Naive B cell (primary cell): ENCODE measurements at regions not wholly inside any gene's neighbourhood (a gene's known extent, or its start where the extent isn't known, plus 50 kb on each side); places are given as distances from the start of the nearest gene placed in this dataset.
"Not testable (repeated sequence)": the region's sequence is repeated elsewhere in the genome, so short reads cannot be mapped to it uniquely, and the experiment has no call there.

Experiments used
- ATAC-seq, 2 donors: fragments of 150-1000 bp; cut with Tn5 transposase; 2 replicates each; pipeline ENCODE4 v1.10.0; 2021; ENCODE audit warnings: low read depth in 2 of 2, mild to moderate bottlenecking in 2 of 2, moderate library complexity in 2 of 2
- DNase-seq: peaks from one replicate; pipeline ENCODE4 v3.0.0; 2022
- H3K27ac Mint-ChIP-seq, 6 donors: one replicate each; pipeline ENCODE4 v1.8.0; 2020 to 2022; ENCODE audit warnings: mild to moderate bottlenecking in 6 of 6, mixed read lengths in 6 of 6, moderate library complexity in 5 of 6, inconsistent platforms in 2 of 6
- H3K27me3 Mint-ChIP-seq, 3 donors: one replicate each; pipeline ENCODE4 v1.8.0; 2021 to 2022; ENCODE audit warnings: mixed read lengths in 3 of 3, mild to moderate bottlenecking in 1 of 3
- H3K36me3 Mint-ChIP-seq, 2 donors: one replicate each; pipeline ENCODE4 v1.8.0; 2020 to 2022; ENCODE audit warnings: mixed read lengths in 2 of 2, inconsistent platforms in 1 of 2, mild to moderate bottlenecking in 1 of 2
- H3K4me1 Mint-ChIP-seq, 3 donors: one replicate each; pipeline ENCODE4 v1.8.0; 2020 to 2022; ENCODE audit warnings: mixed read lengths in 3 of 3, inconsistent platforms in 1 of 3, mild to moderate bottlenecking in 1 of 3, moderate library complexity in 1 of 3
- H3K4me3 Mint-ChIP-seq, 8 donors: one replicate each; pipeline ENCODE4 v1.8.0; 2020 to 2022; ENCODE audit warnings: mild to moderate bottlenecking in 8 of 8, mixed read lengths in 8 of 8, moderate library complexity in 8 of 8, inconsistent platforms in 2 of 8
- H3K9me3 Mint-ChIP-seq, 7 donors: one replicate each; pipeline ENCODE4 v1.8.0; 2020 to 2022; ENCODE audit warnings: mixed read lengths in 7 of 7, mild to moderate bottlenecking in 5 of 7, inconsistent platforms in 2 of 7, moderate library complexity in 1 of 7

DNA sequence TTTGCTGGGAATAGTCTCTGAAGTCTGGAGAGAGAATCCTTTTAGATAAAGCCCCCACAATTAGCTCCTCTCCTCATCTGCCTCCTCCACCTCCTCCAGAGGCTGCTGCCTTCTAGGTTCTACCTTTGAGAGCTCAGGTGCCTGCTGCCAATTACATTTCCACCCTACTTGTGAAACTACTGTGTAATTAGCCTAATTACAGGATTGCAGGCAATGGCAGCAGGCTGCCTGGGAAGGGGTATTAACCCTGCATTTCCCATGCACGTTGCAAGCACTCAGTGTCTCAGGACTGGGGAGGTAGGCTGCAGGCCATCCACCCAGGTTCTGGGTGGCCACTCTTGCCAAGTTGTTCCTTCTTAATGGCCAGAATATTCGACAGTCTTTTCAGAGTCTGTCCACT is 215.6 kb upstream of the ZNF217 start:
- Mint-ChIP-seq H3K27ac (peak overlapping the region in 1 of 6 donors; percentile 33), H3K4me1 (peaks cover 0 to 1% (median 0%) of the 10 kb centered on the region in 3 donors), H3K9me3 (no peaks in the 10 kb centered on the region), H3K27me3 (no peaks in the 10 kb centered on the region), H3K36me3 (no peaks in the 10 kb centered on the region), H3K4me3 (no peak overlapping the region)
- DNase-seq (no peak), ATAC-seq (no peak)

GRCh38 chr20:53808733-53809132 is 215.1 kb upstream of the ZNF217 start:
- DNase-seq = no peak
- Mint-ChIP-seq H3K36me3 (no peaks in the 10 kb centered on the region), H3K4me1 (peaks cover 0 to 1% (median 0%) of the 10 kb centered on the region in 3 donors), H3K27ac (no peak overlapping the region), H3K27me3 (no peaks in the 10 kb centered on the region), H3K9me3 (no peaks in the 10 kb centered on the region), H3K4me3 (no peak overlapping the region)
- ATAC-seq = no peak

DNA sequence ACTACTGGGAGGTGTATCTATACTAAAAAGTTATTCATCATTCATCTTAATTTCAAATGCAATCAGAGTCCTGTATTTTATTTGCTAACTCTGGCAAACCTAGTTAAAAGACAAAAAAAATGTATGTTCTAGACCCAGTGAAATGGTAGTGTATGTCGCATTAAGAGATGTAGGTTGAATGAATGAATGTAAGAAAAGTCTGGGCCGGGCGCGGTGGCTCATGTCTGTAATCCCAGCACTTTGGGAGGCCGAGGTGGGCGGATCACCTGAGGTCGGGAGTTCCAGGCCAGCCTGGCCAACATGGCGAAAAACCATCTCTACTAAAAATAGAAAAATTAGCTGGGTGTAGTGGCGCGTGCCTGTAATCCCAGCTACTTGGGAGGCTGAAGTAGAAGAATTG is 214.7 kb upstream of the ZNF217 start:
- DNase-seq, ATAC-seq, H3K4me3 Mint-ChIP-seq, H3K27ac Mint-ChIP-seq, H3K4me1 Mint-ChIP-seq, H3K27me3 Mint-ChIP-seq, H3K36me3 Mint-ChIP-seq, H3K9me3 Mint-ChIP-seq: not testable (repeated sequence)

DNA sequence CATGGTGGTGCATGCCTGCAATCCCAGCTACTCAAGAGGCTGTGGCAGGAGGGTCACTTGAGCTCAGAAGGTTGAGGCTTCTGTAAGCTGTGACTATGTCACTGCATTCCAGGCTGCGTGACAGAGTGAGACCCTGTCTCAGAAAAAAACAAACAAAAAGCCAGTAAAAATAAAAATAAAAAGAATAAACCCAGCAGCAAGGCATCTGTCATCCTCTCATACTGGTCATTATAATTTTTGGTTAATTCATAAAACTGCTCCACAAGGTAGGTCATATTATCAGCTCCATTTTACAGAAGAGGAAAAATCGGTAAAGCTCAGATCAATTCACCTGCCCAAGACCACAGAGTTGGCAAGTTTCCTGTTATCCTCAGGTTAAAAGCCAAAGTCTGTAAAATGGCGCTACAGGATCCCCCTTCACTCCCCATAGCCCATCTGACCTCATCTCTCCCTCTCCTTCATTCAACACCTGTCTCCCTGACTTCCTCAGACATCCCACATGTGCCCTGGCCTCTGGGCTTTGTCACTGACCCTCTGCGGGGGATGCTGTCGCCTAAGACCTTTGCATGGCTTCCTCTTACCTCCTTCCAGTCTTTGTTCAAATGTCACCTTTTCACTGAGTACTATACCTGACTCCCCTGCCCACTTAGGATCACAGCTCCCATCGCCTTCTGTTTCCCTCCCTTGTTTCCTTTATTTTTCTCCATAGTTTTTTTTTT is 213.2 kb upstream of the ZNF217 start:
- Mint-ChIP-seq H3K4me3 (no peak overlapping the region), H3K4me1 (peaks cover 0 to 2% (median 0%) of the 10 kb centered on the region in 3 donors), H3K36me3 (no peaks in the 10 kb centered on the region), H3K27me3 (no peaks in the 10 kb centered on the region), H3K27ac (peak overlapping the region in 2 of 6 donors; percentile 9 to 14), H3K9me3 (no peaks in the 10 kb centered on the region)
- ATAC-seq (no peak), DNase-seq (no peak)

- Mint-ChIP-seq H3K27me3 (no peaks in the 10 kb centered on the region), H3K4me1 (peaks cover 0 to 5% (median 0%) of the 10 kb centered on the region in 3 donors), H3K36me3 (no peaks in the 10 kb centered on the region), H3K9me3 (no peaks in the 10 kb centered on the region), H3K4me3 (no peak overlapping the region), H3K27ac (peak overlapping the region in 1 of 6 donors; percentile 41)
- no peak for ATAC-seq
- no peak for DNase-seq
Measured at GRCh38 chr20:53805895-53806384, 212.3 kb upstream of the ZNF217 start.

DNA sequence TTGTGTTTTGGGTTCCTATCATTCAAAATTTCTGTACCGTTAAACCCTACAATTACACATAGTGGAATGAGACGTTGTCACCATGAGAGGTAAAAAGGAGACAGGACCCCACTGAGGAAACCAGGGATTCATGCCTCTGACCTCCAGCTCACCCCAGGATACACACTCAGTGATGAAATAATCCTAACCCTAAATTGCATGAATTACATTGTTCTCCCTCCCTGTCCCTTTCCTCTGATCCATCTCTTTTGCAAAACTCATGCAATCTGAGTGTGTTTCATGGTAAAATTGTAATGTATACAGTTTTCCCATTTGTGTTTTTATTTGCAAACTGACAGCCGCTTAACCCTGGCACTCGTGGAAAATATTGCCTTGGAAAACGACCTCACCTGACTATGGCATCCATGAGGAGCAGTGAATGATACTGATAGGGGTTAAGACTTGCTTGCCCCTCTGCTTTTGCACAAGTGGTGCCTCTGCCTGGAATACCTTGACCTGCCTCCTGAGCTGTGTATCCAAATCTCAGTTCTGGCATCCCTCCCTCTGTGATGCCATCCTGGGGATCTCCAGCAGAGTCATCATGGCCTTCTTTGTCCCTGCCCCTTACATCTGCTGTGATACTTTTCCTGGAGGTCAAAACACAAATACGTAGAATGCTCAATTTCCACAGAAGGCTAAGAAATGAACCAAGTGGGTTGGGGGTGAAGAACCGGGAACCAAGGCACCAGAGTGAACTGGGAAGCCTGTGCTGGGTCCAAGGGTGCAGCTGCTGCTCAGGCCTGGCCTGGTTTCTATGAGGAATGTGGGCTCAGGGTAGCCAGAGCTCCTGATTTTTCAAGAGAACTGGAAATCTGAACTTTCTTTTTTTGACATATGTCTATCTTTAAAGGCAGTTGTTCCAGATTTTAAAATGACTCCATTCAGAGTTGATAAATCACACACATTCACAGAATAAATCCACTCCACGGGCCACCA is 211.6 kb upstream of the ZNF217 start:
- no peak for ATAC-seq
- H3K9me3 Mint-ChIP-seq = no peaks in the 10 kb centered on the region

DNA sequence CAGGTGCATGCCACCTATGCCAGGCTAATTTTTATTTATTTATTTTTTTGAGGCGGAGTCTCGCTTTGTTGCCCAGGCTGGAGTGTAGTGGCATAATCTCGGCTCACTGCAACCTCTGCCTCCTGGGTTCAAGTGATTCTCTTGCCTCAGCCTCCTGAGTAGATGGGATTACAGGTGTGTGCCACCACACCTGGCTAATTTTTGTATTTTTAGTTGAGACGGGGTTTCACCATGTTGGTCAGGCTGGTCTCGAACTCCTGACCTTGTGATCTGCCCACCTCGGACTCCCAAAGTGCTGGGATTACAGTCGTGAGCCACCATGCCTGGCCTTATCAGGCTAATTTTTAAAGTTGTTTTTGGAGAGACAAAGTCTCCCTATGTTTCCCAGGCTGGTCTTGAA is 210.7 kb upstream of the ZNF217 start:
- not testable (repeated sequence) for H3K4me1 Mint-ChIP-seq, ATAC-seq, DNase-seq, H3K9me3 Mint-ChIP-seq, H3K36me3 Mint-ChIP-seq, H3K4me3 Mint-ChIP-seq, H3K27me3 Mint-ChIP-seq
- peak overlapping the region in 1 of 6 donors; percentile 37 for H3K27ac Mint-ChIP-seq

More for the DNA sequence above, 211.6 kb upstream of the ZNF217 start:
- peak overlapping the region in 2 of 6 donors; percentile 41 to 44 for H3K27ac Mint-ChIP-seq
- DNase-seq = no peak
- peaks cover 0 to 5% (median 0%) of the 10 kb centered on the region in 3 donors for H3K4me1 Mint-ChIP-seq
- no peak overlapping the region for H3K4me3 Mint-ChIP-seq
- H3K36me3 Mint-ChIP-seq = no peaks in the 10 kb centered on the region
- H3K27me3 Mint-ChIP-seq = no peaks in the 10 kb centered on the region

- peak overlapping the region in 1 of 6 donors; percentile 28 for H3K27ac Mint-ChIP-seq
- no peak for ATAC-seq
- DNase-seq = no peak
- H3K36me3 Mint-ChIP-seq = peaks cover 0 to 2% of the 10 kb centered on the region in 2 donors
- no peak overlapping the region for H3K4me3 Mint-ChIP-seq
- peaks cover 0 to 8% (median 0%) of the 10 kb centered on the region in 3 donors for H3K4me1 Mint-ChIP-seq
- no peaks in the 10 kb centered on the region for H3K27me3 Mint-ChIP-seq
- H3K9me3 Mint-ChIP-seq = no peaks in the 10 kb centered on the region
Measured at GRCh38 chr20:53803492-53804155, 210.0 kb upstream of the ZNF217 start.

- peaks cover 0 to 4% (median 0%) of the 10 kb centered on the region in 7 donors for H3K9me3 Mint-ChIP-seq
- no peak overlapping the region for H3K4me3 Mint-ChIP-seq
- peak overlapping the region in 2 of 6 donors; percentile 53 to 81 for H3K27ac Mint-ChIP-seq
- H3K27me3 Mint-ChIP-seq = no peaks in the 10 kb centered on the region
- H3K36me3 Mint-ChIP-seq = peaks cover 0 to 11% of the 10 kb centered on the region in 2 donors
- ATAC-seq (no peak), DNase-seq (no peak)
- peaks cover 0 to 8% (median 5%) of the 10 kb centered on the region in 3 donors for H3K4me1 Mint-ChIP-seq
Measured at GRCh38 chr20:53801609-53802370, 208.2 kb upstream of the ZNF217 start.

DNA sequence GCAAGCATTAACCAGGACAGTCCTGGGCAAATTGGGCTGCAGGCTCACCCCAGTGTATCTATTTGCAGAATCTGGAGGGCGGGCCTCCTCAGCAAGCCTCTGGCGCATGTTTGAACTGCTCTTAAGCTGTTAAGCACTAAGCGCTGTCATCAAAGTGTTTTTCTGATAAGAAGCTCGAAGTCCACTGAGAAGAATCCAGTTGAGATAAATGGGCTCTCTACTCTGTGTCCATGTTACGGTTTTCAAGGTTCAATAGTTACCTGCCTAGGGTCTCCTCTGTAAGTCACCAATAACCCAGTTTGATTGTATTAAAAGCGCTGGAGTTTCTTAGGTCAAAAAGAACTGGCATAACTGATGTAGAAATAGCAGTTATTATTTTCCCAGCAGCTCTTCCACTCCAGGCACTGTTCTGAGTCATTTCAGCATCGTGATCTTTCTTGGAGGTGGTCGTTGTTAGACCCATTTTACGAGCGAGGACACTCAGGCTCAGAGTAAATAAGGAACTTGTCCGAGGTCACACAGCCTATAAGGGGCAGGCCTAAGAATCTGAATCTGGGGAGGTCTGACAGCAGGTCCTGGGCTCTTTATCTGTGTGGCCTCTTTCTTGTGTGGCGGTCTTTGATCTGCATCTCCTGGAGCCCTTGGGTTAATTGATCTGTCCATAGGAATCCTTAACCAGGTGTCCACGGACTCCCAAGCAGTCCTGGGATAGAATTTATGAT is 207.4 kb upstream of the ZNF217 start:
- H3K9me3 Mint-ChIP-seq = peaks cover 0 to 4% (median 0%) of the 10 kb centered on the region in 7 donors
- H3K27me3 Mint-ChIP-seq = no peaks in the 10 kb centered on the region
- H3K36me3 Mint-ChIP-seq = peaks cover 0 to 11% of the 10 kb centered on the region in 2 donors
- no peak overlapping the region for H3K27ac Mint-ChIP-seq
- no peak for DNase-seq
- H3K4me3 Mint-ChIP-seq = no peak overlapping the region
- H3K4me1 Mint-ChIP-seq = peaks cover 0 to 8% (median 5%) of the 10 kb centered on the region in 3 donors
- no peak for ATAC-seq

GRCh38 chr20:53800418-53800817 is 206.8 kb upstream of the ZNF217 start:
- H3K4me1 Mint-ChIP-seq = peaks cover 0 to 8% (median 5%) of the 10 kb centered on the region in 3 donors
- no peak for DNase-seq
- no peak overlapping the region for H3K27ac Mint-ChIP-seq
- peaks cover 0 to 11% of the 10 kb centered on the region in 2 donors for H3K36me3 Mint-ChIP-seq
- H3K4me3 Mint-ChIP-seq = no peak overlapping the region
- ATAC-seq = no peak
- H3K9me3 Mint-ChIP-seq = peaks cover 0 to 4% (median 0%) of the 10 kb centered on the region in 7 donors
- no peaks in the 10 kb centered on the region for H3K27me3 Mint-ChIP-seq

DNA sequence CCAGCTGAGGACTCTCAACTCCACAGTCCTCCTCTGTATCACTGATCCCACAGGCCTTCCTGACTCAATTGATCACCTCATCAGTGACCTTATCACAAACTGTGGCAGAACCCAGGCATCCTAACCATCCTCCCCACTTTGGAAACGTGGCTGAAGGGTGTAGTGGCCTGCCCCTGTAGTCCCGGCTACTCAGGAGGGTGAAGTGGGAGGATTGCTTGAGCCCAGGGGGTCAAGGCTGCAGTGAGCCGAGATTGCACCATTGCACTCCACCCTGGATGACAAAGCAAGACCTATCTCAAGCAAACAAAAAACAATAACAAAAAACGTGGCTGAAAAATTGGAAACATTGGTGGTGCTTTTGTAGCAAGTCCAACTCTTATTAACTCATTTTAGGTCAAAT is 203.4 kb upstream of the ZNF217 start:
- Mint-ChIP-seq H3K9me3 (peaks cover 0 to 4% (median 0%) of the 10 kb centered on the region in 7 donors), H3K36me3 (peaks cover 0 to 11% of the 10 kb centered on the region in 2 donors), H3K4me3 (no peak overlapping the region), H3K27ac (peak overlapping the region in 2 of 6 donors; percentile 38 to 47), H3K4me1 (peaks cover 0 to 8% (median 5%) of the 10 kb centered on the region in 3 donors), H3K27me3 (no peaks in the 10 kb centered on the region)
- DNase-seq = no peak
- ATAC-seq = no peak
